ENCODE measurements at regions not wholly inside any gene's neighbourhood (a gene's known extent, or its start where the extent isn't known, plus 50 kb on each side); places are given as distances from the start of the nearest gene placed in this dataset.

GRCh38 chr18:62655520-62656219 lies 59.7 kb upstream of the PHLPP1 start:
- TF ChIP-seq, protein P1, sequence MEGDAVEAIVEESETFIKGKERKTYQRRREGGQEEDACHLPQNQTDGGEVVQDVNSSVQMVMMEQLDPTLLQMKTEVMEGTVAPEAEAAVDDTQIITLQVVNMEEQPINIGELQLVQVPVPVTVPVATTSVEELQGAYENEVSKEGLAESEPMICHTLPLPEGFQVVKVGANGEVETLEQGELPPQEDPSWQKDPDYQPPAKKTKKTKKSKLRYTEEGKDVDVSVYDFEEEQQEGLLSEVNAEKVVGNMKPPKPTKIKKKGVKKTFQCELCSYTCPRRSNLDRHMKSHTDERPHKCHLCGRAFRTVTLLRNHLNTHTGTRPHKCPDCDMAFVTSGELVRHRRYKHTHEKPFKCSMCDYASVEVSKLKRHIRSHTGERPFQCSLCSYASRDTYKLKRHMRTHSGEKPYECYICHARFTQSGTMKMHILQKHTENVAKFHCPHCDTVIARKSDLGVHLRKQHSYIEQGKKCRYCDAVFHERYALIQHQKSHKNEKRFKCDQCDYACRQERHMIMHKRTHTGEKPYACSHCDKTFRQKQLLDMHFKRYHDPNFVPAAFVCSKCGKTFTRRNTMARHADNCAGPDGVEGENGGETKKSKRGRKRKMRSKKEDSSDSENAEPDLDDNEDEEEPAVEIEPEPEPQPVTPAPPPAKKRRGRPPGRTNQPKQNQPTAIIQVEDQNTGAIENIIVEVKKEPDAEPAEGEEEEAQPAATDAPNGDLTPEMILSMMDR (IDR thresholded peaks at IDR 0.05; ENCODE audit: low read length, missing control alignments): no peak
- DNase-seq (ENCODE audit: low read depth): no peak
- H3K4me3 ChIP-seq (replicated peaks; ENCODE audit: low read depth, low read length): no peak overlapping the region

DNA sequence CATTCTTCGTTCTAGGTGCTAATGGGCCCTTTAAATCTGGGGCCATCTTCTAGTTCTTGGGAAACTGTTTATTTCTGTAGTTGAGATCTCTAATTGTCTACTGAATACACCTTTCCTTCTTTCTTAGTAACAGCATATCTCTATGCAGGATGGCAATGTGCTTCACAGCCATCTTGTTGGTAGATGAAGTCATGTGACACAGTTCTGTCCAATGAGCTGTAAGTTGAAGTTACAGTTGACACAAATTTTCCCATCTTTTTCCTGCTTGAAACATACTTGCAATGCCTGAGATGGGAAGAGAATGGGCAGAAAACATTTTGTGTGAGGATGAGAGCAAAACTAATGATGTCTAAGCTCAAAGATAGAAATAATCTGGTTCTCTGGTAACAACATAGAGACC lies 57.3 kb upstream of the PHLPP1 start:
- TF ChIP-seq, protein P1 (IDR thresholded peaks at IDR 0.05; ENCODE audit: low read length, missing control alignments): no peak
- no peak for DNase-seq (ENCODE audit: low read depth)
- no peak overlapping the region for H3K4me3 ChIP-seq (replicated peaks; ENCODE audit: low read depth, low read length)

DNA sequence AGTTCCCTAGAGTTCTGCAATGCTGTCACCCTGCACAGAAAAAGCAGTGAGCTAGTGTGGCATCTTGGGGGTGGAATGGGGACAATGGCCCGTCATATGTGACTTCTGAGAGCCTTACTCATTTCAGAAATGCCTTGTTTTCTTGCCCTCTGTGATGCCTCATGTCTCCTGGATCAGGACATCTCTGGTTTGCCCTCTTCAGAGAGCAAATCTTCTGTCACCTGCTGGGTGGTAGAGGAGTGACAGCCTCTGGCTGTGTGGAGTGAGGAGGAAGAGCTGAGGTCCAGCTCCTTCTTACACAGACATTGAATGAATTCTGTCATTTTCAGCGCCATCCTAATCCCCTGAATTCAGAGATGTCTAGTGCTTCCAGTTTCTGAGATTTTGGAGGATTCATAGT lies 55.6 kb upstream of the PHLPP1 start:
- H3K4me3 ChIP-seq (replicated peaks; ENCODE audit: low read depth, low read length): no peak overlapping the region
- DNase-seq (ENCODE audit: low read depth): no peak
- TF ChIP-seq, protein P1 (IDR thresholded peaks at IDR 0.05; ENCODE audit: low read length, missing control alignments): no peak

- no peak overlapping the region for H3K4me3 ChIP-seq (replicated peaks; ENCODE audit: low read depth, low read length)
- TF ChIP-seq, protein P1 (IDR thresholded peaks at IDR 0.05; ENCODE audit: low read length, missing control alignments): no peak
- DNase-seq (ENCODE audit: low read depth): no peak
Observed at GRCh38 chr18:62660691-62661090, 54.6 kb upstream of the PHLPP1 start.

- H3K4me3 ChIP-seq (replicated peaks; ENCODE audit: low read depth, low read length): no peak overlapping the region
- TF ChIP-seq, protein P1 (IDR thresholded peaks at IDR 0.05; ENCODE audit: low read length, missing control alignments): no peak
- peak; percentile 26 for DNase-seq (ENCODE audit: low read depth)
Observed at GRCh38 chr18:62663731-62664336, 51.5 kb upstream of the PHLPP1 start.

- DNase-seq (ENCODE audit: low read depth): no peak
- TF ChIP-seq, protein P1 (IDR thresholded peaks at IDR 0.05; ENCODE audit: low read length, missing control alignments): no peak
- no peak overlapping the region for H3K4me3 ChIP-seq (replicated peaks; ENCODE audit: low read depth, low read length)
Observed at GRCh38 chr18:62664414-62664813, 50.9 kb upstream of the PHLPP1 start.

- no peak overlapping the region for H3K4me3 ChIP-seq (replicated peaks; ENCODE audit: low read depth, low read length)
- TF ChIP-seq, protein P1 (IDR thresholded peaks at IDR 0.05; ENCODE audit: low read length, missing control alignments): no peak
- no peak for DNase-seq (ENCODE audit: low read depth)
Observed at GRCh38 chr18:62665188-62665587, 50.2 kb upstream of the PHLPP1 start.

Measured in fibroblast of pulmonary artery (primary cell).